ENCODE measurements at regions not wholly inside any gene's neighbourhood (a gene's known extent, or its start where the extent isn't known, plus 50 kb on each side); places are given as distances from the start of the nearest gene placed in this dataset.
"Not testable (repeated sequence)": the region's sequence is repeated elsewhere in the genome, so short reads cannot be mapped to it uniquely, and the experiment has no call there.

GRCh38 chr18:51461956-51462355, 264.5 kb upstream of the MEX3C start:
- no peak for DNase-seq

GRCh38 chr18:51463483-51464136, 266.1 kb upstream of the MEX3C start:
- no peak for DNase-seq

GRCh38 chr18:51478908-51479307, 281.4 kb upstream of the MEX3C start:
- no peak for DNase-seq

GRCh38 chr18:51479736-51480135, 282.3 kb upstream of the MEX3C start:
- no peak for DNase-seq

- no peak for DNase-seq
These were observed 283.2 kb upstream of the MEX3C start for GRCh38 chr18:51480407-51481261.

GRCh38 chr18:51486735-51487366, 289.4 kb upstream of the MEX3C start:
- no peak for DNase-seq

GRCh38 chr18:51490417-51490816, 292.9 kb upstream of the MEX3C start:
- no peak for DNase-seq

- DNase-seq, result no peak
These were observed 293.4 kb upstream of the MEX3C start for GRCh38 chr18:51490860-51491259.

GRCh38 chr18:51491678-51492372, 294.3 kb upstream of the MEX3C start:
- DNase-seq, result no peak

- DNase-seq, result no peak
These were observed 300.8 kb upstream of the MEX3C start for GRCh38 chr18:51498085-51498855.

GRCh38 chr18:51503351-51503750, 305.9 kb upstream of the MEX3C start:
- no peak for DNase-seq

GRCh38 chr18:51506811-51507210, 309.3 kb upstream of the MEX3C start:
- DNase-seq, result no peak

- DNase-seq, result not testable (repeated sequence)
These were observed 310.9 kb upstream of the MEX3C start for GRCh38 chr18:51508410-51508809.

- DNase-seq, result no peak
These were observed 312.5 kb upstream of the MEX3C start for GRCh38 chr18:51510020-51510419.

GRCh38 chr18:51513517-51513916, 316.0 kb upstream of the MEX3C start:
- DNase-seq, result no peak

- no peak for DNase-seq
These were observed 316.6 kb upstream of the MEX3C start for GRCh38 chr18:51514128-51514527.

GRCh38 chr18:51516478-51517038, 319.1 kb upstream of the MEX3C start:
- no peak for DNase-seq

- no peak for DNase-seq
These were observed 322.1 kb upstream of the MEX3C start for GRCh38 chr18:51519571-51519970.

- DNase-seq, result no peak
These were observed 323.2 kb upstream of the MEX3C start for GRCh38 chr18:51520676-51521180.

GRCh38 chr18:51522338-51522737, 324.9 kb upstream of the MEX3C start:
- no peak for DNase-seq

GRCh38 chr18:51522821-51523220, 325.3 kb upstream of the MEX3C start:
- DNase-seq, result no peak
